Effector memory CD8-positive, alpha-beta T cell (primary cell): ENCODE measurements at regions not wholly inside any gene's neighbourhood (a gene's known extent, or its start where the extent isn't known, plus 50 kb on each side); places are given as distances from the start of the nearest gene placed in this dataset.

Experiments used
- ATAC-seq: fragments of 150-1000 bp; cut with Tn5 transposase; replicated peaks from 2 replicates; pipeline ENCODE4 v1.10.0; 2021; ENCODE audit warnings: mild to moderate bottlenecking, moderate library complexity
- DNase-seq, 3 experiments: peaks; one replicate each; pipeline ENCODE4 v3.0.0; 2021
- H3K27ac Mint-ChIP-seq, 2 donors: one replicate each; pipeline ENCODE4 v1.8.0; 2022; ENCODE audit warnings: mild to moderate bottlenecking in 2 of 2, mixed read lengths in 2 of 2, moderate library complexity in 2 of 2
- H3K27me3 Mint-ChIP-seq, 2 donors: one replicate each; pipeline ENCODE4 v1.8.0; 2022; ENCODE audit warnings: mixed read lengths in 2 of 2
- H3K36me3 Mint-ChIP-seq: one replicate; pipeline ENCODE4 v1.8.0; 2022; ENCODE audit warnings: mild to moderate bottlenecking, moderate library complexity, mixed read lengths; ENCODE audit not compliant: insufficient read depth
- H3K4me1 Mint-ChIP-seq, 2 donors: one replicate each; pipeline ENCODE4 v1.8.0; 2022; ENCODE audit warnings: low read depth in 2 of 2, mixed read lengths in 2 of 2
- H3K4me3 Mint-ChIP-seq, 2 donors: one replicate each; pipeline ENCODE4 v1.8.0; 2022; ENCODE audit warnings: mild to moderate bottlenecking in 2 of 2, mixed read lengths in 2 of 2, moderate library complexity in 2 of 2
- H3K9me3 Mint-ChIP-seq, 2 donors: one replicate each; pipeline ENCODE4 v1.8.0; 2022; ENCODE audit warnings: mixed read lengths in 2 of 2

DNA sequence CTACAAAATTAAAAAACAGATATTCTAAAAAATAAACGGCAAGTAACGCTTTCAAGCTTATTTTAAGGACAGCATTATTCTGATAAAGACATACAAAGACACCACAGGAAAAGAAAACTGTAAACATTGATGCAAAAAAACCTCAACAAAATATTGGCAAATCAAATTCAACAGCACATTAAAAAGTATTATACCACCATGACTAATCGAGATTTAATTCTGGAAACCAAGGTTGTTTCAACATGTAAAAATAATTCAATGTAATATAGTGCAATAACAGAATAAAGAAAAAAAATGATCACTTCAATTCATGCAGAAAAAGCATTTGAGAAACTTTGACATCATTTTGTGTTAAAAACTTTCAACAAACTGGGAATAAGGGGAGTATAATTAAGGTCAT is 1323.2 kb downstream of the FSCB start:
- Mint-ChIP-seq H3K4me1 (no peaks in the 10 kb centered on the region), H3K9me3 (peaks cover 9 to 11% of the 10 kb centered on the region in 2 donors), H3K4me3 (no peak overlapping the region), H3K27me3 (no peaks in the 10 kb centered on the region), H3K27ac (no peak overlapping the region), H3K36me3 (no peaks in the 10 kb centered on the region)
- DNase-seq (no peak), ATAC-seq (no peak)

DNA sequence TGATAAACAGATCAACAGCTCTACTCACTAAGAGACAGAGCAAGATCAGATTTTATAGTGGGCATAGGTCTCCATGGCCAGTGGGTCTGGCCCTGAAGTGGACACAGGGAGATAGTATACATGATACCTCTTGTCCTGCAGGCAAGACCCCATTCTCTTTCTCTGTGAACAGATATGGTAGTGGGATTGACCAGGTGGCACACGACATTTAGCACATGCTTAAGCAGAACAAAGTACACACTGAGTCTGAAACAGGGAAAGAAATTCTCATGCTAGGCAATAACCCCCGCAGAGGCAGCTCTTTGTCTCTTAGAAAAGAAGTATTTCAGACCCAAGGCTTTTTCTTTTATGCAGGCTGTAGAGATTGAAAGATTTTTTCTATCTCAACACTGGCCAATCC is 1331.2 kb downstream of the FSCB start:
- no peak overlapping the region for H3K4me3 Mint-ChIP-seq
- no peaks in the 10 kb centered on the region for H3K27me3 Mint-ChIP-seq
- no peak overlapping the region for H3K27ac Mint-ChIP-seq
- H3K4me1 Mint-ChIP-seq, result no peaks in the 10 kb centered on the region
- H3K36me3 Mint-ChIP-seq, result no peaks in the 10 kb centered on the region
- no peak for DNase-seq
- no peak for ATAC-seq
- peaks cover 4% of the 10 kb centered on the region in 2 donors for H3K9me3 Mint-ChIP-seq

- Mint-ChIP-seq H3K27ac (no peak overlapping the region), H3K4me1 (no peaks in the 10 kb centered on the region), H3K27me3 (no peaks in the 10 kb centered on the region), H3K36me3 (no peaks in the 10 kb centered on the region), H3K9me3 (peaks cover 2 to 8% of the 10 kb centered on the region in 2 donors), H3K4me3 (no peak overlapping the region)
- ATAC-seq, result no peak
- no peak for DNase-seq
Observed at GRCh38 chr14:43172899-43173548, 1334.1 kb downstream of the FSCB start.

GRCh38 chr14:43169722-43170121 is 1337.4 kb downstream of the FSCB start:
- no peaks in the 10 kb centered on the region for H3K36me3 Mint-ChIP-seq
- H3K4me3 Mint-ChIP-seq, result no peak overlapping the region
- no peak overlapping the region for H3K27ac Mint-ChIP-seq
- H3K9me3 Mint-ChIP-seq, result peaks cover 2 to 8% of the 10 kb centered on the region in 2 donors
- DNase-seq (no peak), ATAC-seq (no peak)
- no peaks in the 10 kb centered on the region for H3K27me3 Mint-ChIP-seq
- H3K4me1 Mint-ChIP-seq, result no peaks in the 10 kb centered on the region

DNA sequence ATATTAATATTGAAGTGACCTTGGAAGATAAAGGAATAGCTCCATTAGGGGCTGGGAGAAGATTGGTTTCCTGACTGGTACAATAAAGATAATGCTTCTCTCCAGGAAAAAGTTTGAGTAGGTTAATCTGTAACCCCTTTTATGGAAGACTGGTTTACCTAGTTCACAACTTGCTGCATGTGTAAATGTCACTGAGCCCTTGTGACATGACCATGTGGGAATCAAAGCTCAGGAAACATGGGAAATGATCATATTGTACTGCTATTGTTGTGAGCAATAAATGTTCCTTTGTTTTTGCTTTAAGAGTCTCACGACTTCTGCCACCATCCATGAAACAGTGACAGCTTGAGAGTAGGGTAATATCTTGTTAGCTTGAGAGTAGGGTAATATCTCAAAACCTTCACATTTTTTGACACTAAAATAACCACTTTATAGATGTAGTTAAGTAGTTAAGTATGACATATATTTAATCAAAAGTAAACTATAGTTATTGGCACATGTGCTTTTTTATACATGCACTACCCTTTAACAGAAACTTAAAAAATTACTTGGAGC is 1338.6 kb downstream of the FSCB start:
- no peak overlapping the region for H3K27ac Mint-ChIP-seq
- no peak for DNase-seq
- no peak for ATAC-seq
- H3K4me3 Mint-ChIP-seq, result no peak overlapping the region
- no peaks in the 10 kb centered on the region for H3K4me1 Mint-ChIP-seq
- H3K36me3 Mint-ChIP-seq, result no peaks in the 10 kb centered on the region
- peaks cover 2 to 8% of the 10 kb centered on the region in 2 donors for H3K9me3 Mint-ChIP-seq
- H3K27me3 Mint-ChIP-seq, result no peaks in the 10 kb centered on the region

DNA sequence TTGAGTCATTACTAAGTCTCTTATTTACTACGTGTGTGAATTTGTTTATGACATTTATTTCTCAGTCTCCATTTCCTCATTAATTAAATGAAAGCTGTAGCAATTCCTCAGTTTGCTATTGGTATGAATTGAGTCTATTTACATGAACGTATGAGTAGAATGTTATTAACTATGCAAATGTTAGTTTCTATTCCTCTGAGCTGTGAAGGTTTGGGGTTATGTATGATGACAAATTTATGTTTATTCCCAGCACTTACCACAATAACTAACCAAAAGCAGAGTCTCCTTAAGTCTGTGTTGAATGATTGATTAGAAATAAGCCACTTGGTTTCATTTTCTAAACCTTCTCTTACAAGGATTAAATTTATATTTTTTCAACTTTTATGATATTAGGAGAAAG is 1340.9 kb downstream of the FSCB start:
- Mint-ChIP-seq H3K4me1 (no peaks in the 10 kb centered on the region), H3K36me3 (no peaks in the 10 kb centered on the region), H3K27ac (no peak overlapping the region), H3K9me3 (peaks cover under 1 to 6% of the 10 kb centered on the region in 2 donors), H3K4me3 (no peak overlapping the region), H3K27me3 (no peaks in the 10 kb centered on the region)
- ATAC-seq (no peak), DNase-seq (no peak)

- Mint-ChIP-seq H3K4me3 (no peak overlapping the region), H3K36me3 (no peaks in the 10 kb centered on the region), H3K27me3 (no peaks in the 10 kb centered on the region), H3K9me3 (peaks cover under 1 to 3% of the 10 kb centered on the region in 2 donors), H3K27ac (no peak overlapping the region), H3K4me1 (no peaks in the 10 kb centered on the region)
- DNase-seq (no peak), ATAC-seq (no peak)
Observed at GRCh38 chr14:43165651-43166050, 1341.4 kb downstream of the FSCB start.

DNA sequence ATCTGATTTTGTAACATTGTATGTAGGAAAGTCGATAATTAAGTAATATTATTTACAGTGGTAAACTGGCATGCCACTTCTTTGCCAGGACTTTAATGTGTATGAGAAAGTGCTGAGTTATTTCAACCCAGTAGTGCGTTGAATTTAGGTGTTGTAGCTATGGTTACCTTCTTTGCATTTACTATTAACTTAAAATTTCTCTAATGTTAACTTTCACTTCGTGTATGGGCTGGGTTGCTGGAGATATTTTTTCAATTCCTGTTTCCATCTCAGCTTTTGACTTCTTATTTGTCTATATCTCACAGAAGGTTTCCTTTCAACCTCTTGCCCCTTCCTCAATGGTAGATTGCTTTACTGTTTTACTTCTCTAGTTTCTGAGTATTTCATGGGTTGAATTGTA is 1345.6 kb downstream of the FSCB start:
- Mint-ChIP-seq H3K36me3 (no peaks in the 10 kb centered on the region), H3K4me3 (no peak overlapping the region), H3K27me3 (no peaks in the 10 kb centered on the region), H3K9me3 (peaks cover 3 to 13% of the 10 kb centered on the region in 2 donors), H3K27ac (no peak overlapping the region), H3K4me1 (no peaks in the 10 kb centered on the region)
- ATAC-seq (no peak), DNase-seq (no peak)

GRCh38 chr14:43157661-43158060 is 1349.4 kb downstream of the FSCB start:
- H3K4me1 Mint-ChIP-seq, result no peaks in the 10 kb centered on the region
- DNase-seq, result no peak
- ATAC-seq, result no peak
- H3K27ac Mint-ChIP-seq, result no peak overlapping the region
- H3K27me3 Mint-ChIP-seq, result no peaks in the 10 kb centered on the region
- H3K4me3 Mint-ChIP-seq, result no peak overlapping the region
- H3K9me3 Mint-ChIP-seq, result peaks cover 9 to 31% of the 10 kb centered on the region in 2 donors
- no peaks in the 10 kb centered on the region for H3K36me3 Mint-ChIP-seq

DNA sequence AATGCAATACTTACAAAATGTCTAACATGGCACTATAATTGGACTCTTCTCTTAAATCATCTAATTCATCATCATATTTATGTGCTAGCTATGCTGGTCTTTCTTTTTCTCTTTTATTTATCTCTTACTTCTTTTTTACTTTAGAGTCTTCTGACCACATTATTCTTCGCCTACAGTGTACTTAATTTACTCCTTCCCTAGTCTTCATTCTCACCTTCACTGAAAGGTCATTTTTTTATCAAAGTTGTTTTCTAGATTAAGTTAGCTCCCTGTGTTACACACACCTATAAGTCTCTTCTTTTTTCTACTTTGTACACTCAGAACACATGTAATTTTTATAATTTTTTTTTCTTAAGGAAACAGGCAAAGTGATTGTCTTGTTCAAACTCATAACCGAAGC is 1351.2 kb downstream of the FSCB start:
- H3K9me3 Mint-ChIP-seq, result peaks cover 6 to 31% of the 10 kb centered on the region in 2 donors
- no peak for DNase-seq
- H3K27ac Mint-ChIP-seq, result no peak overlapping the region
- no peaks in the 10 kb centered on the region for H3K27me3 Mint-ChIP-seq
- ATAC-seq, result no peak
- no peak overlapping the region for H3K4me3 Mint-ChIP-seq
- H3K36me3 Mint-ChIP-seq, result no peaks in the 10 kb centered on the region
- H3K4me1 Mint-ChIP-seq, result no peaks in the 10 kb centered on the region

- no peak overlapping the region for H3K4me3 Mint-ChIP-seq
- H3K36me3 Mint-ChIP-seq, result no peaks in the 10 kb centered on the region
- H3K9me3 Mint-ChIP-seq, result peaks cover 6 to 31% of the 10 kb centered on the region in 2 donors
- no peaks in the 10 kb centered on the region for H3K4me1 Mint-ChIP-seq
- no peak overlapping the region for H3K27ac Mint-ChIP-seq
- no peak for DNase-seq
- ATAC-seq, result no peak
- H3K27me3 Mint-ChIP-seq, result no peaks in the 10 kb centered on the region
Observed at GRCh38 chr14:43155258-43155657, 1351.8 kb downstream of the FSCB start.

DNA sequence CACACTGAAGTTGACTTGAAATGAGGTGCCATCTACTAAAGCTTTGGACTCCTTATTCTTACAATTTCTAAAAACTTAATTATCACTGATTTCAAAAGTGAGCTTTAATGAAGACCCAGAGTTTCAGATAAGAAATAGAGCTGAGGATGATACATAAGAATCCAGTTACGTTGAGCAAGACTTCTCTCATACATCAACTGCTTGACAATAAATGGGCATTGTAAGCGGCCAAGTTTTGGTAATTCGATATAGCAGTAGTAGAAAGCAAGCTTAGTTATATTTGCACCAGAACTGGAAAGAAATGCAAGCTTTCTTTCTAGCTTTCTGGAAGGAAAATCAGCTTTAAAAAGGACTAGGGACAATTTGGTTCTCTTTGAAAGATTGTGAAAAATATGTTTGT is 1359.6 kb downstream of the FSCB start:
- Mint-ChIP-seq H3K27ac (no peak overlapping the region), H3K4me3 (no peak overlapping the region), H3K36me3 (no peaks in the 10 kb centered on the region), H3K4me1 (no peaks in the 10 kb centered on the region), H3K9me3 (peaks cover 0 to 17% of the 10 kb centered on the region in 2 donors), H3K27me3 (no peaks in the 10 kb centered on the region)
- DNase-seq (no peak), ATAC-seq (no peak)

DNA sequence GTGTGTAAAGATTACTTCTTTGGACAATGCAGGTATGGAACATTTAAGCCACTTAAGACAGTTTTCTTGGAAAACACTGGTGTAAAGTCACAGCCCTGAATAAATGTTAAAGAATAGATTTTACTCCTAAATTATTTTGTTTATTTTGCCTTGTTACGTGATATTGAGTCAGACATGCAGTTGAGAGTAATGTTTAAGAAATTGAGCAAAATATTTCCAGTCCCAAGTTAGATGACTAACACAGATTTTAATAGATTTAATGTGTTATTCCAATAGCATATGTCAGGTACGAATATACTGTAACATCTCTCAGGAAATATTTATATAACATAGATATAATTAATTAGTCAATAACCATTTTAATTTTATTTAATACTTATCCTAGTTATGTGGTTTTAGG is 1361.7 kb downstream of the FSCB start:
- Mint-ChIP-seq H3K27me3 (no peaks in the 10 kb centered on the region), H3K4me3 (no peak overlapping the region), H3K36me3 (no peaks in the 10 kb centered on the region), H3K27ac (no peak overlapping the region), H3K9me3 (peaks cover 0 to 17% of the 10 kb centered on the region in 2 donors), H3K4me1 (no peaks in the 10 kb centered on the region)
- DNase-seq (no peak), ATAC-seq (no peak)

- ATAC-seq (no peak), DNase-seq (no peak)
- H3K27ac Mint-ChIP-seq, result no peak overlapping the region
- no peaks in the 10 kb centered on the region for H3K27me3 Mint-ChIP-seq
- H3K4me3 Mint-ChIP-seq, result no peak overlapping the region
- no peaks in the 10 kb centered on the region for H3K4me1 Mint-ChIP-seq
- H3K9me3 Mint-ChIP-seq, result peaks cover 0 to 30% of the 10 kb centered on the region in 2 donors
- no peaks in the 10 kb centered on the region for H3K36me3 Mint-ChIP-seq
Observed at GRCh38 chr14:43143106-43143505, 1364.0 kb downstream of the FSCB start.
